ENCODE measurements at regions not wholly inside any gene's neighbourhood (a gene's known extent, or its start where the extent isn't known, plus 50 kb on each side); places are given as distances from the start of the nearest gene placed in this dataset.

DNA sequence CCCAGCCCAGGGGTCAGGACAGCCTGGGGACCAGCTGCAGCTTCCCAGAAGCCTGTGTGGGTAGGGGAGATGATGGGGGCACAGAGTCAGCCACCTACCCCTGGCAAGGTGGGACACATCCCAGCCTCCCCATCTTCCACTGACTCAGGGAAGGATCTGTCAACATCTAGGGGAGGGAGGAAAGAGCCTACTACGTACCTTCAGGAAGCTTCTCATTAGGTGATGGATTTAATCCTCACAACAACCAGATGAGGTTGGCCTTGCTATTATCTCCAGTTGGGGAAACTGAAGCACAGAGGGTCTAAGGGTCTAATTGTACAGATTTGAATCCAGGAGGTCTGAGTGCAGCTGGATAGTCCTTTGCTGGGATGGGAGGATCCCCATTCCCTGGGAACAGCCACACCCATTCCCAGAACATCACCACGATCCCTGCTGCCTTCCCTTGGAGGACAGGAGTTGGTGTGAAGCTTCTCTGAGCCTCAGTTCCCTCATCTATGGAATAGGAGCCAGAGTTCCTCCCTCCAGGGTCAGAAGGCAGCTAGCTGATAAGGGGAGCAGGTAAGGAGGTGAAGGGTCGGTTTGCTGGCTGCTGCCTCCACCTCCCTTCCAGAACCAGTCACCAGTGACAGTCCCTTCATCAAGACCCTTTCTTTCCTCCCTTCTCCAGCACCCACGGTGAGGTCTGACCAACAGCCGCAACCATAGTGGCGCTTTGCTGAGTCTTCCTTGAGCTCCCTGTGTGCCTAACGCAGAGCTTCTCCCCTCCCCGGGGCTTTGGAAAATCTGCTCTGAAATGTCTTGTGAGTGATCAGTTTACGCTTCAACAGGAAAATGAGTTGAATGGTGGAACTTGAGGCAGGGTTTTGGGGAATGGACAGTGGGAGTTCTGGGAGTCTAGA lies 56.8 kb downstream of the CEBPB start:
- TF ChIP-seq, protein P1, sequence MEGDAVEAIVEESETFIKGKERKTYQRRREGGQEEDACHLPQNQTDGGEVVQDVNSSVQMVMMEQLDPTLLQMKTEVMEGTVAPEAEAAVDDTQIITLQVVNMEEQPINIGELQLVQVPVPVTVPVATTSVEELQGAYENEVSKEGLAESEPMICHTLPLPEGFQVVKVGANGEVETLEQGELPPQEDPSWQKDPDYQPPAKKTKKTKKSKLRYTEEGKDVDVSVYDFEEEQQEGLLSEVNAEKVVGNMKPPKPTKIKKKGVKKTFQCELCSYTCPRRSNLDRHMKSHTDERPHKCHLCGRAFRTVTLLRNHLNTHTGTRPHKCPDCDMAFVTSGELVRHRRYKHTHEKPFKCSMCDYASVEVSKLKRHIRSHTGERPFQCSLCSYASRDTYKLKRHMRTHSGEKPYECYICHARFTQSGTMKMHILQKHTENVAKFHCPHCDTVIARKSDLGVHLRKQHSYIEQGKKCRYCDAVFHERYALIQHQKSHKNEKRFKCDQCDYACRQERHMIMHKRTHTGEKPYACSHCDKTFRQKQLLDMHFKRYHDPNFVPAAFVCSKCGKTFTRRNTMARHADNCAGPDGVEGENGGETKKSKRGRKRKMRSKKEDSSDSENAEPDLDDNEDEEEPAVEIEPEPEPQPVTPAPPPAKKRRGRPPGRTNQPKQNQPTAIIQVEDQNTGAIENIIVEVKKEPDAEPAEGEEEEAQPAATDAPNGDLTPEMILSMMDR (IDR thresholded peaks at IDR 0.05; ENCODE audit: borderline replicate concordance, extremely low read depth, insufficient read depth) = no peak
- H3K27ac ChIP-seq (ENCODE audit: low read depth in 2 of 2, low read length in 2 of 2) = no peak overlapping the region
- no peaks in the 10 kb centered on the region for H3K4me1 ChIP-seq (ENCODE audit: control insufficient read depth in 2 of 3, insufficient read depth in 2 of 3, low read depth in 1 of 3, low read length in 3 of 3)
- peak in 1 of 5 donors; percentile 54 for DNase-seq
- no peak overlapping the region for H3K9ac ChIP-seq (ENCODE audit: low read length in 3 of 3)
- no peak overlapping the region for H3K4me3 ChIP-seq (ENCODE audit: low read length in 3 of 3)
- intact Hi-C loops (cut with DNase I) = no loop called here
- FAIRE-seq = no peak
- H3K27me3 ChIP-seq (ENCODE audit: control insufficient read depth, insufficient read depth, low read length) = no peaks in the 10 kb centered on the region
- H3K9me3 ChIP-seq (ENCODE audit: control insufficient read depth in 2 of 3, insufficient read depth in 1 of 3, low read length in 3 of 3) = no peaks in the 10 kb centered on the region
- H3K36me3 ChIP-seq (ENCODE audit: control insufficient read depth in 2 of 3, insufficient read depth in 3 of 3, low read length in 3 of 3) = no peaks in the 10 kb centered on the region

DNA sequence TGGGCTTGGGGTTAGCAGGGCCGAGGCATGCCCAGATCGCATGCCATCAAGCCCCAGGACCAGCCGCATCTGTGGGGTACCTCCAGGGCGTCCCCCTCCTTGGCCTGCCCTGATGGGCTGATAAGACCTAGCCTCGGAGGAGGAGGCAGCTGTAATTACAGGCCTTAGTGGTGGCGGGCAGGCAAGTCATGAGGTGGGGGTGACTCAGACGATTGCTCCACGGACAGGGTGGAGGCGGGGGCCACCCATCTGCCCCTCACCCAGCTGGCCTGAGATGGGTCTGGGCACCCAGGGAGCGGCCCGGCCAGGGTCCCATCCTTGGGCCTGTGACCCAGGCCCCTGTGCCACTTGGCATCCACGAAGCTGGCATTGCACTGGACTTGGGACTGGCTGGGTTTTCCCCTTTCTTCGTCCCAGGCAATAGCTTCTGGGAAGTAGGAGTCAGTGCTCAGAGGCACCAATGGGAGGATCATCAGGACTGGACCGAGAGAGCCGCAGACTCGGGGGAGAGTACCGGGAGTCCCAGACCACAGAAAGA lies 57.5 kb downstream of the CEBPB start:
- Histone ChIP-seq H3K9me3 (ENCODE audit: control insufficient read depth in 2 of 3, insufficient read depth in 1 of 3, low read length in 3 of 3) (no peaks in the 10 kb centered on the region), H3K36me3 (ENCODE audit: control insufficient read depth in 2 of 3, insufficient read depth in 3 of 3, low read length in 3 of 3) (no peaks in the 10 kb centered on the region), H3K4me3 (ENCODE audit: low read length in 3 of 3) (no peak overlapping the region), H3K27ac (ENCODE audit: low read depth in 2 of 2, low read length in 2 of 2) (no peak overlapping the region), H3K9ac (ENCODE audit: low read length in 3 of 3) (no peak overlapping the region), H3K27me3 (ENCODE audit: control insufficient read depth, insufficient read depth, low read length) (no peaks in the 10 kb centered on the region), H3K4me1 (ENCODE audit: control insufficient read depth in 2 of 3, insufficient read depth in 2 of 3, low read depth in 1 of 3, low read length in 3 of 3) (no peaks in the 10 kb centered on the region)
- FAIRE-seq = no peak
- TF ChIP-seq, protein P1 (IDR thresholded peaks at IDR 0.05; ENCODE audit: borderline replicate concordance, extremely low read depth, insufficient read depth) = no peak
- no peak for DNase-seq
- intact Hi-C loops (cut with DNase I) = no loop called here

DNA sequence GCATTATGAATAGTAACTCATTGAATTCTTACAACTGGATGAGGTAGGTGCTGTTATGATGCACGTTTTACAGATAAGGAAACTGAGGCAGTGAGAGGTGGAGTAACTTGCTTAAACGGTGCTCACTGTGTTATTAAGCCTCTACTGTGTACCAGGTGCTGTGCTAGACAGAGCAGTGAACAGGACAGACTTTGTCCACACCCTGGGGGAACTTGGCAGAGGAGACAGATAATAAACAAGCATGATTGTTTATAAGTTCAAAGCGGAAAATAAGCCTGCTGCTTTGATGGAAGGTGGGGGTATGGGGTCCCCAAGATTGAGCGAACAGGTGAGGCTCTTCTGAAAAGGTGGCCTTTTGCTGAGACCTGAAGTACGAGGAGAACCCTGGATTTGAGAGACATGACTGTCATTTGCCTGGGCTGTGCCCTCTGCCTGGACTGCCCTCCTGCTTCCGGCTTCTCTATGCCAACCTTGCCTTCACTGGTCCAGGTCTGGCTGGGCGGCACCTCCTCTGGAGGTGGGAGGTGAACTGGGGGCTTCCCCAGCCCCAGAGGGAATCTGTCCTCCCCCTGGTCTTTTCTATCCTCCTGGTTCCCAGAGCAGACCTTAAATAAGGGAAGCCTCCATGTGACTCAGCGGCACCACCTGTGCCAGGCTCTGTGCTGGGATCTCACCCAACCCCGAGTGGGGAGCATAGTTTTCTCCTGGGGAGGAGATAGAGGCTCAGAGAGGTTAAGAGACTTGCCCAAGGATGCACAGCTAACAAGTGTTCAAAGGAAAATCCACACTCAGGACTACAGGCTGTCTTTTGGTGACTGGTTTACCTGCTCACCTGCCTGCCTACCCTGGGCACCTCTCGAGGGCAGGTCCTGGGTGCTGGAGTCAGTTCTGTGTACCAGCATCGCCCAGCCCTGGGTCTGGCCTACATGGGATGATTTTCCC lies 59.1 kb downstream of the CEBPB start:
- no peak for DNase-seq
- TF ChIP-seq, protein P1 (IDR thresholded peaks at IDR 0.05; ENCODE audit: borderline replicate concordance, extremely low read depth, insufficient read depth) = no peak
- intact Hi-C loops (cut with DNase I) = no loop called here
- no peak overlapping the region for H3K27ac ChIP-seq (ENCODE audit: low read depth in 2 of 2, low read length in 2 of 2)
- H3K36me3 ChIP-seq (ENCODE audit: control insufficient read depth in 2 of 3, insufficient read depth in 3 of 3, low read length in 3 of 3) = no peaks in the 10 kb centered on the region
- no peaks in the 10 kb centered on the region for H3K9me3 ChIP-seq (ENCODE audit: control insufficient read depth in 2 of 3, insufficient read depth in 1 of 3, low read length in 3 of 3)
- FAIRE-seq = no peak
- H3K9ac ChIP-seq (ENCODE audit: low read length in 3 of 3) = no peak overlapping the region
- no peaks in the 10 kb centered on the region for H3K27me3 ChIP-seq (ENCODE audit: control insufficient read depth, insufficient read depth, low read length)
- no peak overlapping the region for H3K4me3 ChIP-seq (ENCODE audit: low read length in 3 of 3)
- no peaks in the 10 kb centered on the region for H3K4me1 ChIP-seq (ENCODE audit: control insufficient read depth in 2 of 3, insufficient read depth in 2 of 3, low read depth in 1 of 3, low read length in 3 of 3)

Data from kidney (tissue), 13 donors.